HG03558 (cell line): ENCODE measurements at regions not wholly inside any gene's neighbourhood (a gene's known extent, or its start where the extent isn't known, plus 50 kb on each side); places are given as distances from the start of the nearest gene placed in this dataset.

Source experiments
- ATAC-seq: cut with Tn5 transposase; IDR thresholded peaks from one replicate; pipeline ENCODE4 v1.9.1; 2021; ENCODE audit warnings: moderate number of reproducible peaks; ENCODE audit not compliant: unreplicated experiment; ENCODE audit errors: extremely low read depth

GRCh38 chr17:70763018-70763417 lies 593.7 kb downstream of the KCNJ2 start:
- ATAC-seq, result no peak

- ATAC-seq, result no peak
Observed at GRCh38 chr17:70767102-70767701, 597.9 kb downstream of the KCNJ2 start.

- ATAC-seq, result no peak
Observed at GRCh38 chr17:70769956-70770355, 600.6 kb downstream of the KCNJ2 start.

DNA sequence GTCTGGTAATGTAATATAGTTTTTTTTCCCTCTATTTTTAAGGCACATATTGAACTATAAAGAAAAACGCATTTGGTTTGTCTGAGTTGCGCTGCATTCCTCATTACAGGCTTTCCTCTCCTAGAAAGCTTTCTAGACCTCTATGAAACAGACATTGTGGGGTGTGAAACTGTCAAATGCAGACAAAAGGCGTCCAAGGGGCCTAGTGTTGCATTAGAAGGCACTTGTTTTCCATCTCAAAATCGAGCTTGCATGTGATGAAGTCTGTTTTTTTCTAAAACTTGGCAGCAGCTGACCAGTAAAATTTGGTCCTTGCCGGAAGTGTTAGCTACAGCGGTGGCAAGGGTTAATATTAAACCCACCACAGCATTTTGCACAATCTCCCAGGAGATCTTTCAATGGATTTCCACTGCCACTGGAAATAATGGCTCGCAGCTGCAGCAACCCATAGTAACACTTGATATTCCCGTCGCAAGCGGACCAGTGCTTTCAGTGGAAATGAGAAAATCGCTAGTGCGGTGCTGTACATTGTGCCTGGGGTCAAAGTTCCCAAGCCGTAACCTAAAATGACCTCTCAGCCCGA lies 602.6 kb downstream of the KCNJ2 start:
- ATAC-seq, result no peak

DNA sequence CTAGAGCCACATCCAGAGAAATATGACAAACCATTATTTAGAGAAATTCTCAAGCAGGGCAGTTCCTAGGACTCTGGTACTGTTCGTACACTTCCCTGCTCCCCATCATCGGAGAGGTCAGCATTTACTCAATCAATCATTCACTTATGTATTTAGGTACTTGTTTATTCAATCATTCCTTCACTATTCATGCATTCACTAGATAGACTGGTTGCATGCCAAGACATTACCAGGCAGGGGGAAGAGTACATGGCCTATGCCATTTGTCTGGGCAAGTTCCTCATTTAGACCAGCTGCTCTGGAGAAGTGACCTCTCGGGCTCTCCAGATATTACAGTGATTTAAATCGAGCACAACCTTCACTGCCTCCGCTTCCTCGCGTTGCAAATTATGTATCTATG lies 603.4 kb downstream of the KCNJ2 start:
- ATAC-seq, result no peak

DNA sequence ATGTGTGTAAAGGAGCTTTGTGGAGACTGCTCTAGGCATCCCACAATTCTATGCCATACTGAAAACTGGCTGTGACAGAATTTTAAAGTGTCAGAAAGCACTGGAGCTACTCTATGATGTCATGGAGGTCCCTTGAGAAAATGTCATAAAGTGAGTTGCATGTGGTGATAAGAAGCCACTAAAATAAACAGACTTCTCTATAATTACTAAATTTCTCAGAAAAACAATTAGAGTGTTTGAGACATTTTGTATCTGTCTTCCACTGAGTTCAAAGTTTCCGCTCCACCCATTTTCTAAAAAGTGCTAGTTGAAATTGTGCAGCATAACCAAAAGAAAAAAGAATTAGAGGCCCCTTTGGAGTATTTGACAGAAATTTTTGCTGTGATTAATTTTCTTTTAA lies 603.9 kb downstream of the KCNJ2 start:
- ATAC-seq, result no peak

DNA sequence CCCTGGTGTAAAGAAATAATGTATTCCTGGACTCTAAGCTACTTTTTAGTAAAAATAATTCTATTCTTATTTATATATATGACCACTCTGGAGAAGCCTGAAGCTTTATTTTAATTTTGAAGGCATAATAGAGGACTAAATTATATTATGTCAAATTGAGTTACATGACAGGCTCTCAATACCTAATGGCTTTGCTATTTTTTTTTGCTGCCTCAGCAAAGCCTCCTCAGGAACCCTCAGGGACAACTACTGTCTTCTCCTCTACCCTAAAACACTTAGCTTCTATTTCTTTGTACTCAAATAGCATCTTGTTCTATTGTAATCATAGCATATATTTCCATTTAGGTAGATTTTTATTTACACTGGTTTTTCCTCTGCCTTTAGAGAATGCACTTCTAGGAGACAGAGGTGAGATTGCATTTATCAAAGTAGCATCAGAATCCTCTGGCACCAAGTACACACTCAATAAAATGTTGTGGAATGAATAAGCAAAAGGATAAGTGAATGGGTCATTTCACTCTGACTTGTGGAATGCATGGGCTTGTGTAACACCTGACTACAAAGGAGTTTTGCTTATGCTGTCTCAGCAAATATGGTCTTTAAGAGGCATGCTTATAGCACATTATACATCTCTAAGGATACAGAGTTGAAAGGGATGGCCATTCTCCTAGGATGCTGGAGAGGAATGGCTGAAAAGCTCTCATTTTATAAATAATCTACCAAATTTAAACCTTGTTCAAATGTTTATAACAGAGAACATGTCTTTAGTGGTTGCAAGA lies 605.2 kb downstream of the KCNJ2 start:
- no peak for ATAC-seq

GRCh38 chr17:70775679-70776078 lies 606.3 kb downstream of the KCNJ2 start:
- no peak for ATAC-seq

GRCh38 chr17:70776441-70776840 lies 607.1 kb downstream of the KCNJ2 start:
- ATAC-seq, result no peak

DNA sequence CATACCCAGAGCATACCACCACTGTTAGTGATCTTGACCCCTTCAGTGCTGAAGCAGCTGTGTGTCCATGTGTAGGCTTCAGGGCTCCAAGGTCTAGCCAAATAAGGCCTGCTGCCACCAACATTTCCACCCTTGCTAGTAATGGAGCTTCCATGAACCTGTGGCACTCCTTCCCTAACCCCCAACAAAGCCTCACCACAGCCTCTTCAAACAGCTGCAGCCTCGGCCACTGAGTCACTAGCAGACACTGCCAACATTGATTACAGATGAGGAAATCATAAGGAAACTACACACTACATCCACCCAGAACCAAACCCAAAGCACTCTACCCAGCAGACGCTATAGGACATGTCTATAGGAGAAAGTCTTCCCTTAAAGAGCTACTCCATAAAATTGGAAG lies 610.7 kb downstream of the KCNJ2 start:
- ATAC-seq, result no peak

GRCh38 chr17:70786081-70786480 lies 616.7 kb downstream of the KCNJ2 start:
- no peak for ATAC-seq

GRCh38 chr17:70787721-70788300 lies 618.5 kb downstream of the KCNJ2 start:
- ATAC-seq, result no peak

GRCh38 chr17:70791748-70792443 lies 622.6 kb downstream of the KCNJ2 start:
- no peak for ATAC-seq

DNA sequence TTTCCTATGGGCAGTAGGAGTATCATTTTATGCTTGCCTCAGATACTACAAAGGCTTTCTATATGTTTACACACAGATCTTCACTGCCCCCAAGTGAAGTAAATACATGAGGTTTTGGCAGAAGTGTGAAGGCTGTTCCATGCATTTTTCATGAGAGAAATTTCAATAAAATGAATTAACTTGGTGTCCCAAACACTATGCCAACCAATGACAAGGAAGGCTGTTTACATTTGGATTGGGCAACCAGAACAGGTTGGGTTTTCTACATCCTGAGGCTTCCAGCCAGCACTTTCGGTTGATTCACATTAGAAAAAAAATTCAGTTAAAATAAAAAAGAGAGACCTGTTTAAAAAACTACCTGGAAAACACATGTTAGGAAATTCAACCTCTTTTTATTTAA lies 625.4 kb downstream of the KCNJ2 start:
- ATAC-seq, result no peak

GRCh38 chr17:70795620-70796019 lies 626.3 kb downstream of the KCNJ2 start:
- no peak for ATAC-seq

DNA sequence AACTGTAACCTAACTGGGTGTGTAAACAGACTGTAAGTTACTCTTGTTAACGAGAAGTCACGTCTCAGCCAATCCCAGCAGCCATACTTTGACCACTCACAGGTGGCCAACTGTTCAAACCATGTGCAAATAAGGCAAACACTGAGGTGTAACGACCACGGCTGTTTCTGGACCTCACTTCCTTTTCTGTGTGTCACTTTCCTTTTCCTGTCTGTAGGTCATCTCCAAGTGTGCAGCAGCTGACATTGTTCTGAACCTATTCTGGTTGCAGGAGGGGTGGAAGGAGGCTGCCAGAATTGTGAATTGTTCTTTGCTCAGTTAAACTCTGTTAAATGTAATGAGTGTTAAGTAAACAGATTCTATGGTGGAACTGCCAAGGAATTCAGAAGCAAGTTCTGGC lies 627.4 kb downstream of the KCNJ2 start:
- ATAC-seq, result no peak

DNA sequence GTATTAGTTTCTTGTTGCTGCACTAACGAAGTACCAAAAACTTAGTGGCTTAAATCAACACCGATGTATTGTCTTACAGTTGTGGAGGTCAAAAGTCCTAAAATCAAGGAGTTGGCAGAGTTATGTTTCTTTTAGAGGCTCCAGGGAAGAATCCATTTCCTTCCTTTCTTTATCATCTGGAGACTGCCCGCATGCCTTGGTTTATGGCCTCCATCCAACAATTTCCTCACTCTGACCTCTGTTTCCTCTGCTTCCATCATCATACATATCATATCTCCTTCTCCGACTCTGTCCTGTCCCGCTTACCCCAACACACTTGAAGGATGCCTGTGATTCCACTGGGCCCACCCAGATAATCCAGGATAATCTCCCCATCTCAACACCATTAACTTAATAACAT lies 627.8 kb downstream of the KCNJ2 start:
- ATAC-seq, result no peak

- no peak for ATAC-seq
Observed at GRCh38 chr17:70804161-70804560, 634.8 kb downstream of the KCNJ2 start.

GRCh38 chr17:70808596-70808995 lies 639.3 kb downstream of the KCNJ2 start:
- no peak for ATAC-seq

DNA sequence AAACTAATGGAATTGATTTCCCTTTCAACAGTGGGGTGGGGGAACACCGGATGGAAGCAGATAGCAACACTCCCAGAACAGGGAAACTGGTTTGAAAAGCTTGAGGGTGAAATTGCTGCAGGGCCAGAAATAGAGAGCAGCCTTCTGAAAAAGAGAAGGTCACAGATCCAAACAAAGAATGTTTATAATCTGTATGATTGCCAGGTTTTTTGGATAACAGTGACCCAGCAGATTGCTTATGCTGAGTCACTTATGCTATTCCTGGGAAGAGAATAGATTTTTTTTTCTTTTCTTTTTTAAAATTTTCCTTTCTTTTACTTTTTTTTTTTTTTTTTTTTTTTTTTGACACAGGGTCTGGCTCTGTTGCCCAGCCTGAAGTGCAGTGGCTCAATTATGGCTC lies 641.3 kb downstream of the KCNJ2 start:
- ATAC-seq, result no peak
